H9 (cell line): ENCODE measurements at regions not wholly inside any gene's neighbourhood (a gene's known extent, or its start where the extent isn't known, plus 50 kb on each side); places are given as distances from the start of the nearest gene placed in this dataset.

ENCODE experiments used
- DNase-seq: peaks from one replicate; pipeline ENCODE4 v3.0.0-alpha.2; 2017
- H2AFZ ChIP-seq: one replicate; pipeline ENCODE4 v1.6.1; 2013; ENCODE audit warnings: mild to moderate bottlenecking, low read length, control low read depth, moderate library complexity
- H2AK5ac ChIP-seq: 2 replicates; pipeline ENCODE4 v1.6.1; 2013; ENCODE audit warnings: low read length, control low read depth, mixed read lengths; ENCODE audit not compliant: insufficient read length
- H2BK120ac ChIP-seq: one replicate; pipeline ENCODE4 v1.6.1; 2013; ENCODE audit warnings: low read depth, mild to moderate bottlenecking, low read length, control low read depth, inconsistent platforms; ENCODE audit not compliant: poor library complexity, severe bottlenecking
- H2BK12ac ChIP-seq: 2 replicates; pipeline ENCODE4 v1.6.1; 2013; ENCODE audit warnings: low read length, control low read depth, mixed read lengths, low read depth; ENCODE audit not compliant: insufficient read length
- H2BK15ac ChIP-seq: 2 replicates; pipeline ENCODE4 v1.6.1; 2013; ENCODE audit warnings: low read depth, low read length, control low read depth
- H2BK20ac ChIP-seq: one replicate; pipeline ENCODE4 v1.6.1; 2013; ENCODE audit warnings: low read depth, mild to moderate bottlenecking, low read length, control low read depth, inconsistent platforms; ENCODE audit not compliant: poor library complexity, severe bottlenecking
- H2BK5ac ChIP-seq: 2 replicates; pipeline ENCODE4 v1.6.1; 2013; ENCODE audit warnings: low read length, control low read depth, mixed read lengths; ENCODE audit not compliant: insufficient read length
- H3K14ac ChIP-seq: 2 replicates; pipeline ENCODE4 v1.6.1; 2013; ENCODE audit warnings: low read length, control low read depth; ENCODE audit not compliant: insufficient read depth
- H3K18ac ChIP-seq: 2 replicates; pipeline ENCODE4 v1.6.1; 2013; ENCODE audit warnings: low read depth, mild to moderate bottlenecking, mixed read lengths, low read length, control low read depth; ENCODE audit not compliant: insufficient read length
- H3K23ac ChIP-seq: 2 replicates; pipeline ENCODE4 v1.6.1; 2013; ENCODE audit warnings: low read length, control low read depth, mixed read lengths, low read depth; ENCODE audit not compliant: insufficient read length
- H3K23me2 ChIP-seq: 2 replicates; pipeline ENCODE4 v1.6.1; 2013; ENCODE audit warnings: low read depth, mild to moderate bottlenecking, mixed read lengths, low read length, control low read depth; ENCODE audit not compliant: insufficient read length, poor library complexity, severe bottlenecking
- H3K27ac ChIP-seq: 2 replicates; pipeline ENCODE4 v1.5.1; 2013; ENCODE audit warnings: low read length, control low read depth, mixed read lengths, low read depth; ENCODE audit not compliant: insufficient read length
- H3K27me3 ChIP-seq: 2 replicates; pipeline ENCODE4 v1.6.1; 2013; ENCODE audit warnings: low read length, control low read depth, inconsistent platforms; ENCODE audit not compliant: insufficient read depth
- H3K4ac ChIP-seq: 2 replicates; pipeline ENCODE4 v1.6.1; 2013; ENCODE audit warnings: low read depth, mild to moderate bottlenecking, control low read depth, inconsistent platforms, low read length, moderate library complexity
- H3K4me1 ChIP-seq: 2 replicates; pipeline ENCODE4 v1.6.1; 2013; ENCODE audit warnings: low read length, control low read depth, inconsistent platforms; ENCODE audit not compliant: insufficient read depth
- H3K4me2 ChIP-seq: 2 replicates; pipeline ENCODE4 v1.6.1; 2013; ENCODE audit warnings: low read length, control low read depth, mixed read lengths; ENCODE audit not compliant: insufficient read length, insufficient read depth
- H3K56ac ChIP-seq: 2 replicates; pipeline ENCODE4 v1.6.1; 2013; ENCODE audit warnings: low read depth, mild to moderate bottlenecking, mixed read lengths, low read length, control low read depth; ENCODE audit not compliant: insufficient read length
- H3K79me1 ChIP-seq: 2 replicates; pipeline ENCODE4 v1.6.1; 2013; ENCODE audit warnings: low read depth, mild to moderate bottlenecking, moderate library complexity, low read length, control low read depth, inconsistent platforms; ENCODE audit not compliant: insufficient read depth, poor library complexity, severe bottlenecking
- H3K79me2 ChIP-seq: 2 replicates; pipeline ENCODE4 v1.6.1; 2013; ENCODE audit warnings: low read length, control low read depth, inconsistent platforms; ENCODE audit not compliant: insufficient read depth
- H3K9ac ChIP-seq: 2 replicates; pipeline ENCODE4 v1.6.1; 2013; ENCODE audit warnings: low read length, control low read depth, mixed read lengths; ENCODE audit not compliant: insufficient read length; ENCODE audit errors: extremely low read depth
- H3K9me3 ChIP-seq: one replicate; pipeline ENCODE4 v1.6.1; 2013; ENCODE audit warnings: low read depth, low read length, inconsistent platforms; ENCODE audit not compliant: control insufficient read depth
- H3T11ph ChIP-seq: one replicate; pipeline ENCODE4 v1.6.1; 2013; ENCODE audit warnings: mild to moderate bottlenecking, low read length, control low read depth, inconsistent platforms
- H4K20me1 ChIP-seq: one replicate; pipeline ENCODE4 v1.6.1; 2013; ENCODE audit not compliant: control insufficient read depth, insufficient read length, insufficient read depth
- H4K5ac ChIP-seq: 2 replicates; pipeline ENCODE4 v1.6.1; 2013; ENCODE audit warnings: low read depth, mild to moderate bottlenecking, mixed read lengths, low read length, control low read depth; ENCODE audit not compliant: insufficient read length
- H4K8ac ChIP-seq: replicated peaks from 2 replicates; pipeline ENCODE4 v1.6.1; 2013; ENCODE audit warnings: low read length, control low read depth, mixed read lengths, low read depth; ENCODE audit not compliant: insufficient read length
- H4K91ac ChIP-seq: 2 replicates; pipeline ENCODE4 v1.6.1; 2013; ENCODE audit warnings: low read depth, mild to moderate bottlenecking, moderate library complexity, mixed read lengths, low read length, control low read depth; ENCODE audit not compliant: insufficient read length
- H3K27ac Mint-ChIP-seq, 3 experiments: 2 replicates in 2 of 3; 3 replicates in 1 of 3; pipeline ENCODE4 v1.8.0; 2020 to 2021; ENCODE audit warnings: mixed read lengths in 3 of 3, mild to moderate bottlenecking in 1 of 3, moderate library complexity in 1 of 3
- H3K27me3 Mint-ChIP-seq: 2 replicates; pipeline ENCODE4 v1.8.0; 2021; ENCODE audit warnings: low read depth, mild to moderate bottlenecking, moderate library complexity, mixed read lengths
- H3K36me3 Mint-ChIP-seq, 3 experiments: 2 replicates in 2 of 3; 3 replicates in 1 of 3; pipeline ENCODE4 v1.8.0; 2020 to 2021; ENCODE audit warnings: low read depth in 3 of 3, mixed read lengths in 3 of 3; ENCODE audit not compliant: insufficient read depth in 1 of 3
- H3K4me1 Mint-ChIP-seq, 2 experiments: 2 replicates each; pipeline ENCODE4 v1.8.0; 2020; ENCODE audit warnings: mixed read lengths in 2 of 2
- H3K4me3 Mint-ChIP-seq, 2 experiments: 2 replicates in 1 of 2; 3 replicates in 1 of 2; pipeline ENCODE4 v1.8.0; 2020 to 2021; ENCODE audit warnings: mild to moderate bottlenecking in 2 of 2, mixed read lengths in 2 of 2, moderate library complexity in 1 of 2
- H3K9me3 Mint-ChIP-seq, 2 experiments: 2 replicates in 1 of 2; 3 replicates in 1 of 2; pipeline ENCODE4 v1.8.0; 2020; ENCODE audit warnings: mild to moderate bottlenecking in 2 of 2, mixed read lengths in 2 of 2, moderate library complexity in 1 of 2
- WGBS: extraction: QIAGEN DNeasy Blood & Tissue Kit; methylation state at CpG from one replicate; pipeline ENCODE4 v1.1.7; 2013; ENCODE audit warnings: missing lambda C conversion rate, low lambda C conversion rate, mixed read lengths; ENCODE audit not compliant: insufficient read length; ENCODE audit errors: extremely low coverage; 5-methylcytosine and 5-hydroxymethylcytosine counted together
- TF ChIP-seq, protein P1 (sequence below): fragments of 200-600 bp; sonication (generic); conservative IDR thresholded peaks from 3 replicates; pipeline ENCODE4 v1.8.0; 2021; ENCODE audit warnings: antibody characterized with exemption, mild to moderate bottlenecking

DNA sequence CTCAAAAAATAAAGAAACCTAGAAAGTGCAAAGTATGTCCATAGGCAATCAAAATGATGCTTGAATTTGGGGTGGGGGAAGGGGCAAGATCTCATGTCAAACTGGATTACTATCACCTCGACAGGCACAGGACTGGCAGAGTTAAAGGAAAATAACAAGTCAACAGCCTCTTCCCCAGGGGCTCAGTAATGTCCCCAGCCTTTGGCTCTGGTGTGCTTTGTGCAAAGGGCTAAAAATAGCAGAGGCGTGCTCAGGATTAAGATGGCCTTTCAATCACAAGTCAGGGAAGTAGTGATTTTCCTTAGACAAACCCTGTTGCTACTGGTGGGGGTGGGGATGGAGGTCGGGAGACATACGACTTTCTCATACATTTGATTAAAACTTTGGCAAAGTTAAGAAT, 63.5 kb upstream of the OLIG2 start:
- Histone ChIP-seq H3T11ph (no peak overlapping the region), H3K4me2 (no peak overlapping the region), H4K5ac (no peak overlapping the region), H3K56ac (no peak overlapping the region), H3K9ac (no peak overlapping the region), H2AFZ (no peak overlapping the region), H4K91ac (no peak overlapping the region), H3K79me2 (no peaks in the 10 kb centered on the region), H2BK15ac (no peak overlapping the region), H2BK120ac (no peak overlapping the region), H3K9me3 (no peaks in the 10 kb centered on the region), H3K79me1 (no peaks in the 10 kb centered on the region), H4K8ac (no peak overlapping the region), H3K27ac (no peak overlapping the region), H3K4ac (no peak overlapping the region), H3K4me1 (peaks cover 14% of the 10 kb centered on the region), H2AK5ac (no peak overlapping the region), H2BK20ac (no peak overlapping the region), H3K23me2 (no peaks in the 10 kb centered on the region), H2BK5ac (no peak overlapping the region), H3K27me3 (no peaks in the 10 kb centered on the region), H3K18ac (no peak overlapping the region), H3K14ac (no peak overlapping the region), H3K23ac (no peak overlapping the region), H2BK12ac (no peak overlapping the region), H4K20me1 (no peaks in the 10 kb centered on the region)
- peaks cover 52 to 62% of the 10 kb centered on the region in 2 experiments for H3K4me1 Mint-ChIP-seq
- DNase-seq, result peak; percentile 7
- H3K27ac Mint-ChIP-seq, result peak overlapping the region in 1 of 3 experiments; percentile 50; a peak in 1 of 7 replicates
- no CpG with 5 or more reads among the region's 4 CpGs for WGBS
- 0 out of 2 replicates have a peak, but pooled peaks cover 1% of the 10 kb centered on the region for H3K27me3 Mint-ChIP-seq
- peaks cover 0 to 2% of the 10 kb centered on the region in 2 experiments; a peak in 2 of 5 replicates for H3K9me3 Mint-ChIP-seq
- TF ChIP-seq, protein P1, sequence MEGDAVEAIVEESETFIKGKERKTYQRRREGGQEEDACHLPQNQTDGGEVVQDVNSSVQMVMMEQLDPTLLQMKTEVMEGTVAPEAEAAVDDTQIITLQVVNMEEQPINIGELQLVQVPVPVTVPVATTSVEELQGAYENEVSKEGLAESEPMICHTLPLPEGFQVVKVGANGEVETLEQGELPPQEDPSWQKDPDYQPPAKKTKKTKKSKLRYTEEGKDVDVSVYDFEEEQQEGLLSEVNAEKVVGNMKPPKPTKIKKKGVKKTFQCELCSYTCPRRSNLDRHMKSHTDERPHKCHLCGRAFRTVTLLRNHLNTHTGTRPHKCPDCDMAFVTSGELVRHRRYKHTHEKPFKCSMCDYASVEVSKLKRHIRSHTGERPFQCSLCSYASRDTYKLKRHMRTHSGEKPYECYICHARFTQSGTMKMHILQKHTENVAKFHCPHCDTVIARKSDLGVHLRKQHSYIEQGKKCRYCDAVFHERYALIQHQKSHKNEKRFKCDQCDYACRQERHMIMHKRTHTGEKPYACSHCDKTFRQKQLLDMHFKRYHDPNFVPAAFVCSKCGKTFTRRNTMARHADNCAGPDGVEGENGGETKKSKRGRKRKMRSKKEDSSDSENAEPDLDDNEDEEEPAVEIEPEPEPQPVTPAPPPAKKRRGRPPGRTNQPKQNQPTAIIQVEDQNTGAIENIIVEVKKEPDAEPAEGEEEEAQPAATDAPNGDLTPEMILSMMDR, result no peak
- no peak overlapping the region for H3K4me3 Mint-ChIP-seq
- peaks cover 0 to 10% (median 2%) of the 10 kb centered on the region in 3 experiments; a peak in 2 of 7 replicates for H3K36me3 Mint-ChIP-seq
